ENCODE measurements at regions not wholly inside any gene's neighbourhood (a gene's known extent, or its start where the extent isn't known, plus 50 kb on each side); places are given as distances from the start of the nearest gene placed in this dataset.

DNA sequence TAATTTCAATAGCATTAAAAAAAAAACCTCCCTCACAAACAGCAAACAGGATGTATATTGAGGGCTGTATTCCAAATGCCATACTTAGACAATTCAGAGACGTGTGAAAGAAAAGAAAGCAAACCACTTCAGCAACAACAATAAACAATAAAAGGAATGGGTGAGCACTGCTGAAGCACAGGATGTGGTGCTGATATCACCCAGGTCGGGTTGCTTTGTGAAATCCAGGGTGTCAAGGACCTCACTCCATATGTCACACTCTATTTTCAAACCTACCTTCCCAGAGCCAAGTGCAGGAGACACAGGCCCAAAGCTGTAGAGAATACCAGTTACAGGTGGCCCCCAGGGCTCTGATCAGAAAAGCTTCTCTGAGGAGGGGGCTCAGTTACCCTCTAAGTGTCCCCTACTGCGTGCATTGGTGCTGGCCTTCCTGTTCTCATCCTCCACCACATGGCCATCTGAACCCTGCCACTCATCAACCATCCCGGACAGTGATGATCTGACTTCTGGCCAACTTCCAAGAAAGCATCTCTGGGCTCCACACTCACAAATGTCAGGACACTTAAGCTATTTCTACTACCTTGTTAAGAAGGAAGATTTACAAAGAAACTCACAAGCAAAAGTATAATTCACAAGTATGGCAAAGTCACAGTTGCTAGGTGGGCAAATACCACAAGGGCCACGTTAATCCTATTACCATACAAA, 363.0 kb downstream of the SS18 start:
- TF ChIP-seq, protein P1, sequence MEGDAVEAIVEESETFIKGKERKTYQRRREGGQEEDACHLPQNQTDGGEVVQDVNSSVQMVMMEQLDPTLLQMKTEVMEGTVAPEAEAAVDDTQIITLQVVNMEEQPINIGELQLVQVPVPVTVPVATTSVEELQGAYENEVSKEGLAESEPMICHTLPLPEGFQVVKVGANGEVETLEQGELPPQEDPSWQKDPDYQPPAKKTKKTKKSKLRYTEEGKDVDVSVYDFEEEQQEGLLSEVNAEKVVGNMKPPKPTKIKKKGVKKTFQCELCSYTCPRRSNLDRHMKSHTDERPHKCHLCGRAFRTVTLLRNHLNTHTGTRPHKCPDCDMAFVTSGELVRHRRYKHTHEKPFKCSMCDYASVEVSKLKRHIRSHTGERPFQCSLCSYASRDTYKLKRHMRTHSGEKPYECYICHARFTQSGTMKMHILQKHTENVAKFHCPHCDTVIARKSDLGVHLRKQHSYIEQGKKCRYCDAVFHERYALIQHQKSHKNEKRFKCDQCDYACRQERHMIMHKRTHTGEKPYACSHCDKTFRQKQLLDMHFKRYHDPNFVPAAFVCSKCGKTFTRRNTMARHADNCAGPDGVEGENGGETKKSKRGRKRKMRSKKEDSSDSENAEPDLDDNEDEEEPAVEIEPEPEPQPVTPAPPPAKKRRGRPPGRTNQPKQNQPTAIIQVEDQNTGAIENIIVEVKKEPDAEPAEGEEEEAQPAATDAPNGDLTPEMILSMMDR (conservative IDR thresholded peaks at IDR 0.05; ENCODE audit: low read depth in 2 of 2), result no peak
- TF ChIP-seq EZH2phosphoT487 (IDR thresholded peaks at IDR 0.05; ENCODE audit: unreplicated experiment) (no peak), EZH2 (IDR thresholded peaks at IDR 0.05; ENCODE audit: low read depth, unreplicated experiment) (no peak), POLR2AphosphoS5 (IDR thresholded peaks at IDR 0.05; ENCODE audit: low read depth) (no peak)
- TF ChIP-seq, protein P2, sequence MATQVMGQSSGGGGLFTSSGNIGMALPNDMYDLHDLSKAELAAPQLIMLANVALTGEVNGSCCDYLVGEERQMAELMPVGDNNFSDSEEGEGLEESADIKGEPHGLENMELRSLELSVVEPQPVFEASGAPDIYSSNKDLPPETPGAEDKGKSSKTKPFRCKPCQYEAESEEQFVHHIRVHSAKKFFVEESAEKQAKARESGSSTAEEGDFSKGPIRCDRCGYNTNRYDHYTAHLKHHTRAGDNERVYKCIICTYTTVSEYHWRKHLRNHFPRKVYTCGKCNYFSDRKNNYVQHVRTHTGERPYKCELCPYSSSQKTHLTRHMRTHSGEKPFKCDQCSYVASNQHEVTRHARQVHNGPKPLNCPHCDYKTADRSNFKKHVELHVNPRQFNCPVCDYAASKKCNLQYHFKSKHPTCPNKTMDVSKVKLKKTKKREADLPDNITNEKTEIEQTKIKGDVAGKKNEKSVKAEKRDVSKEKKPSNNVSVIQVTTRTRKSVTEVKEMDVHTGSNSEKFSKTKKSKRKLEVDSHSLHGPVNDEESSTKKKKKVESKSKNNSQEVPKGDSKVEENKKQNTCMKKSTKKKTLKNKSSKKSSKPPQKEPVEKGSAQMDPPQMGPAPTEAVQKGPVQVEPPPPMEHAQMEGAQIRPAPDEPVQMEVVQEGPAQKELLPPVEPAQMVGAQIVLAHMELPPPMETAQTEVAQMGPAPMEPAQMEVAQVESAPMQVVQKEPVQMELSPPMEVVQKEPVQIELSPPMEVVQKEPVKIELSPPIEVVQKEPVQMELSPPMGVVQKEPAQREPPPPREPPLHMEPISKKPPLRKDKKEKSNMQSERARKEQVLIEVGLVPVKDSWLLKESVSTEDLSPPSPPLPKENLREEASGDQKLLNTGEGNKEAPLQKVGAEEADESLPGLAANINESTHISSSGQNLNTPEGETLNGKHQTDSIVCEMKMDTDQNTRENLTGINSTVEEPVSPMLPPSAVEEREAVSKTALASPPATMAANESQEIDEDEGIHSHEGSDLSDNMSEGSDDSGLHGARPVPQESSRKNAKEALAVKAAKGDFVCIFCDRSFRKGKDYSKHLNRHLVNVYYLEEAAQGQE (IDR thresholded peaks at IDR 0.05; ENCODE audit: unreplicated experiment), result no peak

Data from GM23338 (cell line).